K562 (cell line): ENCODE measurements at regions not wholly inside any gene's neighbourhood (a gene's known extent, or its start where the extent isn't known, plus 50 kb on each side); places are given as distances from the start of the nearest gene placed in this dataset.

Experiments
- ATAC-seq: fragments of 200-7000 bp; cut with Tn5 transposase; 3 replicates; pipeline ENCODE4 v1.9.1; 2020; ENCODE audit warnings: moderate library complexity
- BruUV-seq: library from RNA; stranded (reverse); fragments of 400-500 nt; replicated peaks from 2 replicates; lab custom pipeline; 2021; lab: Mats Ljungman, UMichigan
- CTCF ChIA-PET: fragments of 300-600 bp; formaldehyde crosslinking; extraction: SDS; loops from one replicate; lab custom pipeline; 2021; ENCODE audit warnings: low intra/inter-chr PET ratio; lab: Yijun Ruan, JAX
- POLR2A ChIA-PET: fragments of 300-600, 350-650 bp; sonication (Branson Sonifier 250); formaldehyde crosslinking; extraction: SDS; loops from one replicate; lab custom pipeline; 2021; ENCODE audit warnings: antibody characterized with exemption, inconsistent platforms; lab: Yijun Ruan, JAX
- DNase-seq, 4 experiments: peaks; one replicate each; pipeline versions ENCODE4 v3.0.0 to v3.0.0-alpha.2; 2011 to 2018; ENCODE audit warnings: low spot score in 3 of 4, mixed read lengths in 3 of 4; ENCODE audit errors: extremely low read depth in 1 of 4
- FAIRE-seq: peaks from 2 replicates; lab custom pipeline; 2011; peaks lifted over from hg19 to GRCh38; lab: Jason Lieb, UNC
- H2AFZ ChIP-seq: 2 replicates; pipeline ENCODE4 v1.6.0; 2011; ENCODE audit warnings: low read depth, low read length, control low read depth, inconsistent platforms
- H3K27ac ChIP-seq: fragments of 200-600 bp; 3 replicates; pipeline ENCODE4 v1.8.0; 2011; ENCODE audit warnings: low read depth, mild to moderate bottlenecking, control low read depth, inconsistent platforms, low read length, moderate library complexity, mixed read lengths; ENCODE audit errors: extremely low read depth
- H3K27me3 ChIP-seq, 2 experiments: fragments of 300-600 bp in 1 of 2; 2 replicates in 1 of 2; 3 replicates in 1 of 2; pipeline versions ENCODE4 v1.6.0 to v1.8.0; 2011; ENCODE audit warnings: inconsistent platforms in 2 of 2, low read length in 2 of 2, mild to moderate bottlenecking in 1 of 2, mixed read lengths in 1 of 2, moderate library complexity in 1 of 2; ENCODE audit not compliant: control insufficient read depth in 2 of 2, insufficient read depth in 2 of 2
- H3K36me3 ChIP-seq: fragments of 300-600 bp; 3 replicates; pipeline ENCODE4 v1.8.0; 2011; ENCODE audit warnings: mild to moderate bottlenecking, low read length, inconsistent platforms; ENCODE audit not compliant: control insufficient read depth, insufficient read depth
- H3K4me1 ChIP-seq, 2 experiments: fragments of 200-600 bp in 1 of 2; replicated peaks in 1 of 2; 2 replicates in 1 of 2; 3 replicates in 1 of 2; pipeline versions ENCODE4 v1.5.1 to v1.8.0; 2011; ENCODE audit warnings: inconsistent platforms in 2 of 2, low read length in 2 of 2, mild to moderate bottlenecking in 1 of 2, mixed read lengths in 1 of 2, moderate library complexity in 1 of 2; ENCODE audit not compliant: control insufficient read depth in 2 of 2, insufficient read depth in 2 of 2
- H3K4me2 ChIP-seq: 2 replicates; pipeline ENCODE4 v1.6.1; 2011; ENCODE audit warnings: low read length, control low read depth, inconsistent platforms, mixed read lengths; ENCODE audit not compliant: insufficient read depth
- H3K4me3 ChIP-seq: fragments of 200-600 bp; sonication (generic), shearing (Covaris generic); 2 replicates; pipeline ENCODE4 v1.5.1; 2016; ENCODE audit warnings: control low read depth, inconsistent platforms
- H3K79me2 ChIP-seq: fragments of 200-600 bp; 3 replicates; pipeline ENCODE4 v1.8.0; 2011; ENCODE audit warnings: low read length, inconsistent platforms; ENCODE audit not compliant: control insufficient read depth, insufficient read depth
- H3K9ac ChIP-seq, 2 experiments: 2 replicates each; pipeline versions ENCODE4 v1.6.0 to v1.6.1; 2011; ENCODE audit warnings: low read depth in 2 of 2, low read length in 2 of 2, control low read depth in 1 of 2, inconsistent platforms in 1 of 2, mild to moderate bottlenecking in 1 of 2, mixed read lengths in 1 of 2; ENCODE audit not compliant: insufficient read depth in 1 of 2
- H3K9me1 ChIP-seq: one replicate; pipeline ENCODE4 v1.6.0; 2011; ENCODE audit warnings: inconsistent platforms, mild to moderate bottlenecking, low read length, moderate library complexity; ENCODE audit not compliant: control insufficient read depth, insufficient read depth
- H3K9me3 ChIP-seq: replicated peaks from 2 replicates; pipeline ENCODE4 v1.5.1; 2011; ENCODE audit warnings: low read depth, low read length, inconsistent platforms; ENCODE audit not compliant: control insufficient read depth, insufficient read depth
- H4K20me1 ChIP-seq: replicated peaks from 2 replicates; pipeline ENCODE4 v1.6.1; 2011; ENCODE audit warnings: low read length, inconsistent platforms, mixed read lengths; ENCODE audit not compliant: control insufficient read depth, insufficient read depth
- CBX8 ChIP-seq: fragments of 200-600 bp; sonication (generic); IDR thresholded peaks from 2 replicates; pipeline ENCODE4 v1.6.1; 2012; ENCODE audit warnings: borderline replicate concordance, mixed run types, low read depth, mild to moderate bottlenecking, moderate library complexity, mixed read lengths, low read length, control low read depth, inconsistent platforms; ENCODE audit not compliant: poor library complexity, severe bottlenecking; ENCODE audit errors: extremely low read depth
- EHMT2 ChIP-seq: fragments of 450-650 bp; IDR thresholded peaks from 2 replicates; pipeline ENCODE4 v1.6.1; 2018; ENCODE audit warnings: antibody characterized with exemption
- ETV1 ChIP-seq: fragments of 450-650 bp; conservative IDR thresholded peaks from 2 replicates; pipeline ENCODE4 v1.6.1; 2016; ENCODE audit warnings: missing genetic modification characterization, control low read depth, low read depth, missing compliant biosample characterization
- HDAC1 ChIP-seq, 2 experiments: fragments of 450-650 bp; IDR thresholded peaks; 2 replicates each; pipeline ENCODE4 v1.6.1; 2016 to 2017; ENCODE audit warnings: inconsistent platforms in 1 of 2, mild to moderate bottlenecking in 1 of 2, moderate library complexity in 1 of 2
- HDAC3 ChIP-seq: fragments of 450-650 bp; IDR thresholded peaks from 2 replicates; pipeline ENCODE4 v1.6.1; 2018; ENCODE audit warnings: borderline replicate concordance, mild to moderate bottlenecking, moderate library complexity; ENCODE audit not compliant: partially characterized antibody
- ILF3 ChIP-seq: fragments of 450-650 bp; IDR thresholded peaks from 2 replicates; pipeline ENCODE4 v1.6.1; 2018; ENCODE audit warnings: antibody characterized with exemption, mild to moderate bottlenecking, moderate library complexity, borderline replicate concordance
- MBD2 ChIP-seq: sonication (generic); IDR thresholded peaks from 2 replicates; pipeline ENCODE4 v1.6.1; 2016; ENCODE audit warnings: low read depth, borderline replicate concordance
- RBM25 ChIP-seq: fragments of 200-400 bp; formaldehyde crosslinking; IDR thresholded peaks from 2 replicates; pipeline ENCODE4 v1.6.1; 2018; ENCODE audit warnings: low read length, low read depth, moderate library complexity; ENCODE audit not compliant: severe bottlenecking
- WGBS: fragments of 100-300 bp; shearing (Covaris generic); methylation state at CpG from one replicate; pipeline ENCODE4 v1.1.6; 2016; ENCODE audit warnings: low coverage, mixed read lengths; ENCODE audit not compliant: insufficient coverage; ENCODE audit errors: missing lambda C conversion rate; 5-methylcytosine and 5-hydroxymethylcytosine counted together
- in situ Hi-C: fragments of 300-500 bp; cut with MboI; formaldehyde crosslinking; loops from 4 replicates; pipeline ENCODE4 v1.15.0; 2018; ENCODE audit warnings: inconsistent platforms, mixed read lengths
- intact Hi-C: fragments of 100-400 bp; cut with micrococcal nuclease; formaldehyde crosslinking; loops from 2 replicates; pipeline ENCODE4 v1.14.2; 2022

DNA sequence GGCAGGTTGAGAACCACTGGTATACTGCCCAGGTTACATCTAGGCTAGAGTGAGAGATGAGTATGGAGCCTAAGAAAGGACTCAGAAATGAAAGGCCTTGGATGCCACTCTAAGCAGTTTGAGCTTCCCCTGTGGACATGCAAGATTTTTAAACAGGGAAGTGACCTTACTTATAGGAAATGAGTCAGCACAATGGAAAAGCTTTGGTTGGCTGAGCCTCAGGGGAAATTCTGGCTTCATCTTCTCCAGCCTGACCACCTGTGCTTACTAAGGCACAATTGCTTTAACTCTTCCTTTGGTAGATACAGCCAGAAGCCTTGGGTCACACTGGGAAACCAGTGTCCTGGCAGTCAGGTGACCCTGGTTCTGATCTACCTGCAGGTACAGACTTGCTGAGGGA is 380.2 kb upstream of the ZNF462 start:
- DNase-seq (no peak), ATAC-seq (no peak), FAIRE-seq (no peak)
- BruUV-seq = no TSS peak
- H3K4me3 ChIP-seq = no peak overlapping the region
- in situ Hi-C loops (no loop called here), intact Hi-C loops (no loop called here)
- H3K79me2 ChIP-seq = no peaks in the 10 kb centered on the region
- H2AFZ ChIP-seq = no peak overlapping the region
- H3K9ac ChIP-seq = no peak overlapping the region
- no peaks in the 10 kb centered on the region for H3K36me3 ChIP-seq
- CTCF ChIA-PET = no interaction called here
- H3K27ac ChIP-seq = no peak overlapping the region
- H4K20me1 ChIP-seq = no peaks in the 10 kb centered on the region
- H3K4me2 ChIP-seq = no peak overlapping the region
- no peaks in the 10 kb centered on the region for H3K9me3 ChIP-seq
- no peaks in the 10 kb centered on the region for H3K27me3 ChIP-seq
- POLR2A ChIA-PET = no interaction called here
- H3K4me1 ChIP-seq = no peaks in the 10 kb centered on the region
- H3K9me1 ChIP-seq = no peaks in the 10 kb centered on the region
- TF ChIP-seq EHMT2 = no peak
- TF ChIP-seq ETV1 (tag) = no peak
- no peak for TF ChIP-seq ILF3
- TF ChIP-seq HDAC3 = no peak
- TF ChIP-seq HDAC1 (IDR thresholded peaks at IDR 0.05) = no peak
- no peak for TF ChIP-seq MBD2

DNA sequence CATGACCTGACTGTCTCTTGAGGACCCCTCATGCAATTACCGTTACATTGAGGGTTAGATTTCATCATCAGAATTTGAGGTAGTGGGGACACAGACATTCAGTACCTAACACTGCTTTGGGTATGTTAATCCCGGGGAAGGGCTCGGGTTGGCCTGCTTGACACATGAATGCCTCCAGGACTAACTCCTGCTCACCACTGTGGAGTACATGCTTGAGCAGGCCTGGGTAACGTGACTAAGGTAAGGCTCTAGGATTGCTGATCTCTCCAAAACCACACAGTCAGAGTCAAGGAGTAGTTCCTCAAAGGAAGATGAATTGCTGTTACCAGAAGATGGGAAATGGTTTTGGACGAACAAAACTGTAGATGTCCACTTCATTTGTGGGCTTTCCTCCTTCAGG is 376.3 kb upstream of the ZNF462 start:
- H3K9me1 ChIP-seq = no peaks in the 10 kb centered on the region
- no peaks in the 10 kb centered on the region for H4K20me1 ChIP-seq
- intact Hi-C loops = no loop called here
- no peaks in the 10 kb centered on the region for H3K36me3 ChIP-seq
- TF ChIP-seq MBD2 (no peak), CBX8 (no peak), RBM25 (no peak)
- no peak overlapping the region for H3K27ac ChIP-seq
- H3K79me2 ChIP-seq = no peaks in the 10 kb centered on the region
- no peak for ATAC-seq
- no peaks in the 10 kb centered on the region for H3K27me3 ChIP-seq
- ChIA-PET POLR2A (no interaction called here), CTCF (no interaction called here)
- H3K4me1 ChIP-seq = no peaks in the 10 kb centered on the region
- in situ Hi-C loops = no loop called here
- no peak overlapping the region for H3K4me3 ChIP-seq
- no peaks in the 10 kb centered on the region for H3K9me3 ChIP-seq
- DNase-seq = no peak
- 0% methylated on average over 5 of the region's 5 CpGs for WGBS
- no peak for FAIRE-seq
- H3K9ac ChIP-seq = no peak overlapping the region
- no peak overlapping the region for H2AFZ ChIP-seq
- no TSS peak for BruUV-seq
- H3K4me2 ChIP-seq = no peak overlapping the region
